Jurkat, Clone E6-1 (cell line): ENCODE measurements at regions not wholly inside any gene's neighbourhood (a gene's known extent, or its start where the extent isn't known, plus 50 kb on each side); places are given as distances from the start of the nearest gene placed in this dataset.

Experiments used
- DNase-seq: peaks from one replicate; pipeline ENCODE4 v3.0.0-alpha.2; 2011; ENCODE audit warnings: low read depth, low spot score
- H3K4me3 ChIP-seq: 2 replicates; pipeline ENCODE4 v1.5.1; 2011; ENCODE audit warnings: mild to moderate bottlenecking, low read length, control low read depth, moderate library complexity

DNA sequence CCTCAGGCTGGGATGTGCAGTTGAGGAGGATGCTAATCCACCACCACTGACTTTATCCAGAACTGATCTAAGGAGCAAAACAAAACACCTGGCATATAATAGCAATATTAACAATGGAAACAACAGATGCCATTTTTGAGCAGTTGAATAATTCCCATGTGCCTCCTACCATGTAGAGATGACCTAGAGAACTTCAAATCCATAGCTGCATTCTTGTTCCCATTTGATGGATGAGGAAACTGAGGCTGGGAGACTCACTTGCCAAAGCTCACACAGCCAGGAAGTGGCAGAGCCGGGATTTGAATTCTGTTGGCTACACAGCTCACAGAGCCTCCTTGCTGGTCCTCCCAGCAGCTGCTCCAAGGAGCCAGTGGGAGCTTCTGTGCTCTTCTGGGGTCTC lies 155.8 kb upstream of the MYL2 start:
- DNase-seq = no peak
- H3K4me3 ChIP-seq = no peak overlapping the region

DNA sequence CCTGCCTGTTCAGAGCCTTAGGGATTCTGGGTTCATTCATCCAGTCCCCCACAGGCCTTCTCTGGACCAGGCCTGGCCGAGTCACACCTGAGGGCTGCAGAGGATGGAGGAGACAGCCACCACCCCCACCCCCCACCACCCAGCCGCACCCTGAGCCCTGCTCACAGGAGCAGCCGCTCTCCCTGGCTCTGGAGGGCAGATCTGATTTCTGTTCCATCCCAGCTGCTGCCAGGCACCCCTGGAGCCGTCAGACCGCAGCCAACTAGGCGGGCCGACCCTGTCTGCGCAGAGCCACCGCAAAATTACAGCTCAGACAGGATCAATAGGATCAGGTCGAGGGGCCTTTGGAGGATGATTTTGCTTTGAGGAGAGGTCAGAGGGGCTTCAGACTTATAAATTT lies 154.6 kb upstream of the MYL2 start:
- DNase-seq = no peak
- H3K4me3 ChIP-seq = no peak overlapping the region

DNA sequence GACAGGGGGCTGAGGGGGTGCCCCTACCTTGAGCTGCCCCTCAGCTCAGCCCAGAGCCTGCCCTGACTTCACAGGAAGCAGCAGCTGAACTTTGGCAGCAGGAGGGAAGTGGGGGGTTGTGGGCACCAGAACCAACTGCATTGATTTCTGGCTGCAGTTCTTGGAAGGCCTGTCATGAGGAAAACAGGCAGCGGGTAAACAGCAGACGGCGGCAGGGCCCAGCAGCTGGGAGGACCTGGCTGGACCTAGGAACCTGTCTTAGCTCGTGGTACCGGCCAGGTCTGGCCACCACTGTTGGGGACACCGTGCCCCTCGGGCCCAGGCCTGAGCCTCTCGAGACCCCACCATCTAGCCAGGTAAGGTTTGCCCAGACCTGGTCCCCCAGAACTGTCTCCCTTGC lies 154.2 kb upstream of the MYL2 start:
- H3K4me3 ChIP-seq = no peak overlapping the region
- no peak for DNase-seq

DNA sequence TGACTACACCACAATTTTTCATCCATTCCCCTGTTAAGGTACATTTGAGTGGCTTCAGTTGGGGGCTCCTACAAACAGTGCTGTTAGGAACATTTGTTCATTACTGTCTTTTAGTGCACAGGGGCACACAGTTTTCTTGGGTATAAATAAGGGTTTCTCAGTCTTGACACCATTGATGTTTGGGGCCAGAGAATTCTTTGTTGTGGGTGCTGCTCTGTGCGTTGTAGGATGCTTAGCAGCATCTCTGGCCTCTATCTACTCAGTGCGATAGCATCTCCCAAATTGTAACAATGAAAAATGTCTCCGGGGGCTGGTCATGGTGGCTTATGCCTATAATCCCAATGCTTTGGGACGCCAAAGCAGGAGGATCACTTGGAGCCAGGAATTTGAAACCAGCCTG lies 153.0 kb upstream of the MYL2 start:
- no peak for DNase-seq
- H3K4me3 ChIP-seq = no peak overlapping the region

DNA sequence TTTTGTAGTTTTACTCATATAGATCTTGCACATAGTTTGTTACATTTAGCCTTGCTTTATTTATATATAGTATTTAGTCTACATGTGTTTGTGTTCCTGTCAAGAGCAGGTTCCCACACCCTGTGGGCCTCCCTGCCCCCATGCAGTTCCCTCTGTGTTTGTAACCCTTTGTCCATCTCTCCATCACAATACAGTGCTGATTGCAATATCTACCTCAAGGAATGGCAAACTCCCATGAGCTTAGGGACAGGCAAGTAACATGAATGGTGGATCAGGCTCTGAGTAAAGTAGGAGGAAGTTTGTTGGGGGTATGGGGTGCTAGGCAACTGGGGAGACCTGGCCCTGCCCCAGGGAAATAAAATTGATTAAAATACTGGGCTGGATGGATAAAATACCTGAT lies 151.9 kb upstream of the MYL2 start:
- no peak overlapping the region for H3K4me3 ChIP-seq
- DNase-seq = no peak

DNA sequence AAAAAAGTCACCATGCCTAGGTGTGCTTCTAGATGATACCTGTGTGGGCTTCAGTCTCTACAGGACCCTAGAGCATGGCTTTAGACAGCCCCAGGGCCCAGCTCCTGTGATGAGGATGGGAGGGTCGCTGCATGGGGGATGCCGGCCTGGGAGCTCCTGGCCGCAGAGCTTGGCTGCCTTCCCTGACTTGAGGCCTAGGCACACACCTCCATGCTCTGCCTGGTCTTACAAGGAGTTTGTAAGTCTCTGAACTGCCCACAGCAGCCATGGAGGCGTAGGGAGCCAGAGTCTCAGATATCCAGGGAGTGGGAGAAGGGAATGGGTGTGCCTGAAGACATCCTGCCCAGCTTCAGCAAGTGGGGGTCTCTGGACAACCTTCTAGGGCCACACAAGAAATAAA lies 149.5 kb upstream of the MYL2 start:
- DNase-seq = no peak
- no peak overlapping the region for H3K4me3 ChIP-seq

DNA sequence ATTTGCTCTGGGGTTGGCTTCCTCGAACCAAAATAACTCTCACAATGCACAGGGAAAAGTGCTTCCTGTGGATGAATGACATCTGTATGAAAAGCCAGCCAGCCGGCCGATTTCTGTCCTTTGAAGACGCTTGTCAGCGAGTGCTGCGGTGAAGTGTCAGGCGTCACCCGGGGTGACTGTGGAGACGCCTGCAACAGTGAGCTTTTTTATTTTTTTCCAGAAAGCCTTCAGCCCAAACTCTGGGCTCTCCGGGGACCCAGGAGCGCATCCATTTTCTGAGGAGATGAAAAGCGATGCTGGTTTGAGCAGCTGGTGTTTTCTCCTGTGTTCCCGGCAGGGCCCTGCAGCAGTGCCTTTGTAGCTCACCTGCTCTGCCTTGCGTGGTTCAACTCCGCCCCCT lies 147.9 kb upstream of the MYL2 start:
- DNase-seq = peak; percentile 72
- H3K4me3 ChIP-seq = peak overlapping the region; percentile 35

DNA sequence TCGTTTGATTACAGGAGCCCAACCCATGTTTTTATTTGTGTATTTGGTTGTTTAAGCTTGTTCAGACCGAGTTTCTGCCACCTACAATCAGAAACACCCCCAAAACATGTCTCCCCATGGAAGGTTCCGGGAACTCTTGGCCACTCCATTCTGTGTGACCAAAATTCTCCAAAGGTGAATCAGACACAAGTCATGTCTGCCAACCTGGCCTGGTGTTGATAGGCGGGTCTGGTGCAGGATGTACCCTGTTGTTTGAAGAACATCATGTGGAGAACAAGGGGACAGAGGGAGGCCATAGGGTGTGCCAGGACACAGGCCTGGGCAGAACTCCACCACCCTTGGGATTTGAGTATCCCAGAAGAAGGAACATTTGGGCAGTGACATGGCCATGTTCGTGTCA lies 147.1 kb upstream of the MYL2 start:
- H3K4me3 ChIP-seq = no peak overlapping the region
- DNase-seq = no peak

DNA sequence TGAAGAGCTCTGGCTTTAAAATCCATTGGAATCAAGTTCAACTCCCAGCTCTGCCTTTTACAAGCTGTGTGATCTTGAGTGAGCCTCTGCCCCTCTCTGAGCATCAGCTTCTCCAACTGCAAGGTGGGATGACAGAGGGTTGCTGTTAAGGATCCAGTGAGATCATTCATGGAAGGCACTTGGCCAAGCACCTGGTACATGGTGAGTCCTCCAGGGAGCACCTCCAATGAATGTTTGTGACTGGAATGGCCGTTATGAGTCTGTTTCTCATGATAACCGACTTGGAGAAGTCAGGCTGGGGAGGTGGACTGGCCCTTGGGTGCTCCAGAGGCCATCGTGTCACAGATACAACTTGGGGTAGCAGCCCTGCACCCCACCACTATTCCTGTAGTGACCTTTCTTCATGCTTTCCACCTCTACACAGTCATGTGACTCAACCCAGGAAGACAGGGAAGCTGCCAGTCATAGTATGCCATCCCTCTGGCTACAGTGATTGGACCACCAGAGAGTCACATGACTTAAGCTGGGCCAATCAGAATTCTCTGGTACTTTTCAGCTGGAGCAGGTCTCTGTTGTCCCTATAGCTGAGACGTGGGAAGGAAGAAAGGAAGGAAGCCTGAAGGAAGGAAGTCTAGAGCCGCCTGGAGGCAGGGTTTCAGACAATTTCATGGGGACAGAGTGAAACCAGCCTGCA lies 146.5 kb upstream of the MYL2 start:
- H3K4me3 ChIP-seq = no peak overlapping the region
- peak; percentile 46 for DNase-seq

DNA sequence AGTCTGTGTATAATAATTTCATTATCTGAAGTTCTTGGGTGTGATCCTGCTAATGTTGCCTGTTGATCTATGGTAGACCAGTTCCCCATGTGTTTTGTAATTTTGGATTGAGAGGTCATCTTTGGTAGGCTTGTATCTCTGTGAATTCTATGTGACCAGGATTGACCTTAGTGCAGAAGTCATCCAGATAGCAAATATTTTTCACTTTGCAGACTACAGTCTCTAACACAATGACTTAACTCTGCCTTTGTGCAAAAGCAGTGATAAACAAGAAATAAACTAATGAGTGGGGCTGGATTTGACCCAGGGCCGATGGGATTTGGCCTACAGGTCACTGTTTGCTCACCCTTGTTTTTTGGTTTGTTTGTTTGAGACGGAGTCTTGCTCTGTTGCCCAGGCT lies 144.6 kb upstream of the MYL2 start:
- no peak overlapping the region for H3K4me3 ChIP-seq
- DNase-seq = no peak

DNA sequence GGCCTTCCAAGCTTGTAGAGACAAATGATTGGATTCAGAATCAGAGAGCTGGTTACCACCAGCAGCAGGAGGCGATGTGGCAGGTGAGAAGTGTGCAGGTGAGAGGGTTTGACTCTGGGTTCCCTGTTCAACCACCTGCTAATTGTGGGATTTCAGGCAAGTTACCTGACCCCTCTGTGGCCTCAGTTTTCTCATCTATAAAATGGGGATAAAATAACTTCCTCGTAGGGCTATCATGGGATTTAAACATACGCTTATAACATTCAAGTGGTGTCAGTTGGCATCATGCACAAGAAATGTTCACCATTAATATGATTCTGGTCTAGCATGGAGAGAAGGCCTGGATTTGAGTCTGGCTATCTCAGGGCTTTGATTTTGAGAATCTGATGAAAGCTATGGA lies 143.8 kb upstream of the MYL2 start:
- no peak for DNase-seq
- H3K4me3 ChIP-seq = no peak overlapping the region

DNA sequence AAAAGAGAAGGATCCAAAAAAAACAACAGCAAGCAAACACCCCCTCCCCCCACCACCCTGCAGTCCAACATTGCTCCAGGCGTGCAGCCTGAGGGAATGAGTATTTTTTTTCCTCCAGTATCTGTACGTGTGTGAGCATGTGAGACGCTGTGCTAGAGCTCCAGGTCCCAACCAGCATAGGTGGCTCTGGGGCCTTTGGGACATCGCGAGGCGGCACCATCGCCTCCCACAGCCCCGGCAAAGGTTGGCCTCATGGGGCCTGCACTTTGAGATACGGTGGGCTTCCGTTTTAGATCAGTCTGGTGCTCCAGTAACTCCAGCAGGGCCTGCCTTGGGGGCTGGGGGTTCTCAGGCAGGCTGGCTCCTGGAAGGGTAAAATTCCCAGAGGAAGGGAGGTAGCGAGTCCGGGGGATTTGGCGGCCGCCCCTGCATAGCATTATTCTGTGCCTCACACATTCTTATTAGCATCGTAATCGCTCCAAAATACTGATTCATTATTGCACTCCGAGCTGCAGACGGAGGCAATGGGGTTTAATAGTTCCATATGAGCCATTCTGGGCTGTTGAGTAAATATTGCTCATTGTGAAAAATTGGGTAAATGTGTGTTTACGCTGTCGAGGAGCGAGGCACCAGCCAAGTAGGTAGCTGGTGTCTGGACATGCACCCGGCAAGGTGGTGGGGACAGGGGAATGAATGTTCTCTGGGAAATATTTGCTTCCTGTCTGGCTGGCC lies 143.1 kb upstream of the MYL2 start:
- no peak for DNase-seq
- no peak overlapping the region for H3K4me3 ChIP-seq

DNA sequence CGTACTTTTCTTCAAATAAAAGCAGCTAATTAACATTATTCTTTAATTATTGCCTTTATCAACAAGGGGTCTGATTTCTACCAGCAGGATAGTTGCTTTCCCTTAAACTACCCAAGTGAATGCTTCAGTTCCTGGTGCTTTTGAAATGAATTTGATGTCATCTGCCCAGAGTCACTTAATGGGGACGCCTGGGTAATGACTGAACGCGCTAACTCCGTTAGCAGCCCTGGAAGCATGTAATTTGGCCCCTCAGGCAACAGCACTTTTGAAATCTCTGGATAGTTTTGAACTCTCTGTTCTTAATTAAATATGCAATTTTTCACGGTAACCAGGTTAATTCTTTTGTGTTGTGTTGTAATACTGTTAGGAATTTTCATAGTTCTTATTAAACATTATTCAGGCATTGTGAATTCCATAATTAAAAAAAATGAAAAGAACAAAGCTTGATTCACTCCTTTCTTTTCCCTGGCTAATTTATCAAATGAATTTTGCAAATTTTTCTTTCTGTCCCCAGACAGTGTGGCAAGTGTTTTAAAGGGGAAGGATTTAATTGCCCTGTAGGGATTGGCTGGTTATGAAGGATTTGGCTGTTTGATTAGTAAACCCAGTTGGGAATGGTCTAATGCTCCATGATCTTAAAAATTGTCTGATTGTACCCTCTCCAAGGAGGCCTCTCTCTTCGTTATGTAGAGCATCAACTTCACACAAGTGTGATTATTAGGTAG lies 137.5 kb upstream of the MYL2 start:
- no peak overlapping the region for H3K4me3 ChIP-seq
- DNase-seq = no peak

DNA sequence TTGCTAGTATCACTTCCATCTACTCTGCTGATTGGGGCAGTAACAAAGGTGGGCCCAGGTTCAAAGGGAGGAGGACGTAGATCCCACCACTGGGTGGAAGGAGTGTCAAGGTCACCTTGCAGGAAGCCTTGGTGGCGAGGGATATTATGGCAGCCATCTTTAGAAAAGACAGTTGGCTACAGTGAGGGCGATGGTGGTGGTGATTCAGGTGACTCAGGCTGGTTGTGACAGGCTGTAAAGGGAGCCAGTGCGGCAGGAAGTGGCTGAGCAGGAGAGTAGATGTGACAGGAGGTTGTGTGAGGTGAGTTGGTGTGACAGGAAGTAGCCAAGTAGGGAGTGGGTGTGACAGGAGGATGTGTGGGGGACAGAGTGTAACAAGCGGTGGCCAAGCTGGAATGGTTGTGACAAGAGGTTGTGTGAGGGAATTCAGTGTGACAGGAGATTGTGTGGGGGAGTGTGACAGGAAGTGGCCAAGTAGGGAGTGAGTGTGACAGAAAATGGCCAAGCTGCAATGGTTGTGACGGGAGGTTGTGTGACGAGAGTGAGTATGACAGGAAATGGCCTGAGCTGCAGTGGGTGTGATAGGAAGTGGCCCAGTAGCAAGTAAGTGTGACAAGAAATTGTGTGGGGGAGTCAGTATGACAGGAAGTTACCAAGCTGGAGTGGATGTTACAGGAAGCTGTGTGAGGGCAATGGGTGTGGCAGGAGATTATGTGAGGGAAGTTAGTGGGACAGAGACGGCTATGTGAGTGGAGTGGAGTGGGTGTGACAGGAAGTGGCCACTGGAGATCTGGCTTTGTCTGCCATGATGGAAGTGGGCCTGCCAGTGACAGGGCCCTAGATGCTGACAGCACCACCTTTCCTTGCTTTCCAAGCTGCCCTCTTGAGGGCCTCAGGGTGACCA lies 136.5 kb upstream of the MYL2 start:
- peak; percentile 79 for DNase-seq

DNA sequence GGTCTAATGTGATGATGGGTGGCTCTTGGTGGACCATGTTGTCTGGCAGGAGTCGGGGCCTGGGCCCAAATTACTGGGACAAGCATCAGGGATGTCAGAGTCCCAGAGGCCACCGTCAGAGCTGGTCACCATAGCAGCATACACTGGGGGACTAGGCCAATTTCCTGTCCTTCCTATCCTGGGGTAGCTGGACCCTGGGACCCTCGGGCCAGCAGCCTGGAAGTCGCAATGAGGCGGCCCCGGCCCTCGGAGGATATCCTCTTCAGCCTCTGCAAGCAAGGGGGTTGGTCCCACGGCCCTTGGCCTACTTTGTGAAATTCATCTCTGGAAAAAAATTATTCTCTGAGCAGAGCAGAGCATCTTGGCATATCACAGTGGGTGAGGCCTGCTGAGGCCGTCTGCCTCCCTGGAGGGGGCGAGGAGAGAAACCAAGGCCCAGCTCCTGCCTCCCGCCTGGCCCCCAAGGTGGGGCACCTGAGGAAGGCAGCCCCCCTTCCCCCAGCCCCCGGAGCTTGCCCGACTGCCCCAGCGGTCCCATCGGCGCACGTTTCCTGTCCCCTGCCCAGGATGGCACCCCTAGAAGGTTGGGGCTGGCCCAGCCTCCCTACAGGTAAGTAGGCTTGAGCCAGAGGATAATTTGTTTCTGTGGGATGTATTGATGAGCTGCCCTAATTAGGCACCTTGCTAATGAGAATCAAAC lies 135.0 kb upstream of the MYL2 start:
- no peak for DNase-seq
- H3K4me3 ChIP-seq = no peak overlapping the region

More for the DNA sequence above, 136.5 kb upstream of the MYL2 start:
- H3K4me3 ChIP-seq = no peak overlapping the region

DNA sequence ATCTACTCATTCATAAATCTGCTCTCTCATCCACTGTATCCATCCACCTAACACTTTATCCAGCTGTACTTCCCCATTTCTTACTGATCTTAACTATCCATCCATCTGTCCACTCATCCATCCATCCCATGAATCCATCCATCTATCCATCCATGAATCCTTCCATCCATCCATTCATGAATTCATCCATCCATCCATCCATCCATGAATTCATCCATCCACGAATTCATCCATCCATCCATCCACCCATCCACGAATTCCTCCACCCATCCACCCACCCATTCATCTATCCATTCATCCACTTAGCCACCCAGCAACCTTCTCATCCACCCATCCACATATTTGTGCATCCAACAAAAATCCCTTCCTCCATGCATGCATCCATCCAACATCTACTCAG lies 128.6 kb upstream of the MYL2 start:
- no peak for DNase-seq
- H3K4me3 ChIP-seq = no peak overlapping the region

DNA sequence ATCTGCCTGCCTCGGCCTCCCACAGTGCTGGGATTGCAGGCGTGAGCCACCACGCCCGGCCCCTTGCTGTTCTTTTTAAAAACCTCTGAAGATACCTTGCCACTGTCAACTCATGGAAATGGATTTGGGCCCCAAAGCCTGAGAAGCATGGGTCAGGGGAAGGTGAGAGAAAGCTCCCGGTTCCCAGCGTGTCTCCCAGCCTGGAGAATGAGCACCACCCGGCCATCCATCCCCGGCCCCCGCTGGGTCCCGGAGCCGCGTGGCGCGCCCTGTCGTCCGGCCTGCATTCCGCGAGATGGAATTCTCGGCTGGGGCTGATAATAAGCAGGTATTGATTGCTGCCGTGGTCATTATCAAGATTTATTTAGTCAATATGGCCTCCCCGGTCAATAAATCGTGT lies 126.5 kb upstream of the MYL2 start:
- DNase-seq = no peak
- H3K4me3 ChIP-seq = no peak overlapping the region

DNA sequence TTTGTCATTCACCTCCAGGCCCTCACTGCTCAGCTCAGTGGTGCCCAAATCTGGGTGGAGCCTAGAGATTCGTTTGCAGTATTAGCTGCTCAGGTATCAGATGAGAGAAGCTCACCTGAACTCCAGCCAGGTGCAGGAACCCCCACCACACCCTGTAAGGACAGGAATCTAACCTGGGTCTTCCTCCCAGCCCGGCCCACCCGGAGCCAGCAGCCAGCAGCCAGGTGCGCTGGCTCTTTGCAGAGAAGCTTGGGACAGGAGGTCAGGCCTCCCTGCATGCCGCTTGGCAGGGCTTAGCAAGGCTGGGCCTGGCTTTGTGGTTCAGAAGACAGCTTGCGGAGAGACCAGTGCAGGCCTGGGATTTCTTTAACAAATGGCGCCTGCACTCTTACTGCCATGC lies 125.6 kb upstream of the MYL2 start:
- no peak overlapping the region for H3K4me3 ChIP-seq
- no peak for DNase-seq

DNA sequence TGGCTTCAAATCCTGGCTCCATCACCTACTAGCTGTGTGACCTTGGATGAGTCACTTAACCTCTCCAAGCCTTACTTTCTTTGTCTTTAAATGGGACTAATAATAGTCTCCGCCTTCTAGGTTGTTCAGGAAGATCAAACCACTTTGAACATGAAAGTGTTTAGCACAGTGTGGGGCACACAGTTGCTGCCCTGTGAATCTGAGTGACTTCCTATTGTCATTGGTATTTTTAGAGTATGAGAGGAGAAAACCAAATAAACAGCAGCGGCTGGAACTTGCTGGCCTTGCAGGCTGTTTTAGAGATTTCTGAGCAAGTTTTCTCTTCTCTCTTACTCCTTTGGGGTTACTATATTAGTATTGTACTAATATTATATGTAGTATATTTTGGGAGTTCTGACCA lies 120.7 kb upstream of the MYL2 start:
- no peak overlapping the region for H3K4me3 ChIP-seq
- DNase-seq = no peak
